NAMALWA (cell line): ENCODE measurements at regions not wholly inside any gene's neighbourhood (a gene's known extent, or its start where the extent isn't known, plus 50 kb on each side); places are given as distances from the start of the nearest gene placed in this dataset.

Source experiments
- DNase-seq: peaks from one replicate; pipeline ENCODE4 v3.0.0-alpha.2; 2015; ENCODE audit warnings: low spot score

DNA sequence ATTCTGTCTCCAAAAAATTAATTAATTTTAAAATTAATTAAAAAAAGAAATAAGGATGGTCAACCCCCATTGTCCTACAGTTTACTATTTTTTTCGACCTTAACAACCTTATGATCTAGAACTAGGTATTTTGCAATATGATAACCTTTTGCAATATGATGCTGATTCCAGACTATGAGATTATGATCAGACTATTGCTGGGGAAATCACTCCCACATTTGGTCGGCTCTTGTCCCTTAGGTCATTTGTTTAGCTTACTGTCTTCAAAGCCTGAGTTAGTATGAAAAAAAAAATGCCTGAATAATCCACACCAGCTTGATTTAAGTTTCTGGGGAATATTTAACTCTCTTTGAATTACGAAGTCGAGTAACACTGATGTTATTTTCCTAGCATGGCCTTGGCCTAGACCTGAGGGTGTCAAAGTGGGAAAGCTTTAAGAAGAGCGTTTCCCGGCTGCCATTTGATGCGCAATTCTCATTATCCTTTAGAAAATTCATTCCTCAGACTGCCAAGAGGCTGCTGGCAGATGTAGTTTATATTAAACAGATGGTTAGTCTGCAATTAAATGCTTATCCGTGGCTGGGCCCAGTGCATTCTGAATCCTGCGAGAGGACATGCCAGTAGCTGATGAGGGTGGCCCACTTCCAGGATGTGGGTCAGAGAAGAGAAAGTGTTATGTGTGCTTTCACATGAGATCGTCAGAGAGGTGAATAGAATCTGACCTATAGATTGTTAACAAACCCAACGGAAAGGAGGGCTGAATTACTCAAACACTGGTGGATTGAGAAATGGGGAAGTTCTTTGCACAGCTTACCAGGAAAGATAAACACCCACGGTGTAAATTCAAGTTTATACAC is 496.0 kb upstream of the THBS1 start:
- DNase-seq, result no peak

DNA sequence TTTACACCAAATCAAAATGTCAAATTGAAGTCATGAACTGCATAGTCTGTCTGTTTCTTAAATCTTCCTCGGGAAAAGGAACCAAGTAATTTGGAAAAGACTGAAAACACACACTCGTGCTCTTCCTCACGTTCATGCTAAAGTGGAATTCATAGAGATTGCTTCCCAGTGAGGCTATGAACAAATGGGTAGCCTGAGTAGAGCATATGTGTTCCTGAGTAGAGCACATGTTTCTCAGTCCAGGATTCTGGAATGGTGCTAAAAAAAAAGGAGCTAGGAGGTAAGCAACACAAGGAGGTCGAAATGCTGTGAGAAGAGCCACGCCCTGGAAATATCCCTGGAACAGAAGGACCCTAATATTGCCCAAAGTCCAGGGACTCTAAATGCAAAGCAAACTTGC is 494.2 kb upstream of the THBS1 start:
- no peak for DNase-seq

DNA sequence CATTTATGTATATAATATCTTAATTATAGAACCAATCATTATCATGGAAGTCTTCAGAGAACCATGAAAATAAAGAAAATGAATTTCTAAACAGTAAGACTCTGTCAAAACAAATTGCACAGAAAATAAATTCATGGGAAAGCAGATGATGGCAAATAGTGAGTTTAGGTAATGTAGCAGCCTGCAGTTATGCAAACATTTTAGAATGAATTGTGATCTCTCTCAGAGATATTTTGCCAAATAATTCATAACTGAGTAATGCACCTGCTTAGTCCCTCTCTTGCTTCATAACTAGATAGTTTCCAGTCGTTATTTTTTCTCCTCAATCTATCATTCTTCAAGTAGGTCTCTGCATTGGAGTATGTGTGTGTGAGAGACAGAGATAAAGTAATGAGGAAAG is 492.7 kb upstream of the THBS1 start:
- no peak for DNase-seq

DNA sequence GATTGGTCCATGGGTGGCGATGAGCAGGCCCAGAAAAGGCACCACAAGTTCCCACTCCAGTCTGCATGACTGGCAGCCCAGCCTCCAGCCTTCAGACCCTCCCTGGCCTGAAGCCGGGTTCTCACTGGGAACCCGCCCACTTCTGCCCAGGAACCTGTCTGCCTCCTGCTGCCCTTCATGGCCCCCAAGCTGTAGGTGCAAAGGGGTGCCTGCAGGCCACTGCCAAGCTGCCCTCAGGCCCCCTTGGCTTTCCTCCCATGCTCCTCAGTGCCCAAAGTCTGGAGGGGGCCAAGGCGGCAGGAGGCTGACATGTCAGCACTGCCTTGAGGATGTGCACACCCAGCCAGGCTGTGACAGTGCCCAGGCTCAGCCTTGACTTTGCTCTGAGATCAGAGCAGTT is 488.5 kb upstream of the THBS1 start:
- DNase-seq, result no peak

DNA sequence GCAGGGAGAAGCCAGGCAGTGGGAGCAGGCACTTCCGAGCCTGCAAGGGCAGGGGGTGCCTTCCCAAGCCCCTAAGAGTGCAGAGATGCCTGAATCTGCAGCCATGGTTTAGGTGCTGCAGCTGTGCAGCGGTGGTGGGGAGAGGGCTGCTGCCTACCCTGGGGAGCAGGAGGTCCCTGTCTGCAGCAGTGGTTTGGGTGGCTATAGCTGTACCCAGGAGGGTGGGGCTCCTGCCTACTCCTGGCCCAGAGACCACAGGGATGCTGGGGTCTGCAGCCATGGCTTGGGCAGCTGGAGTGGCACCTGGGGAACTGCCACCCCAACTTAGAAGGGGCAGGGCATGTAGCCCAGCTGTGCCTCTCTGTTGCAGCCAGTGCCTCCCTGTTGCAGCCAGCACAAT is 488.1 kb upstream of the THBS1 start:
- no peak for DNase-seq

DNA sequence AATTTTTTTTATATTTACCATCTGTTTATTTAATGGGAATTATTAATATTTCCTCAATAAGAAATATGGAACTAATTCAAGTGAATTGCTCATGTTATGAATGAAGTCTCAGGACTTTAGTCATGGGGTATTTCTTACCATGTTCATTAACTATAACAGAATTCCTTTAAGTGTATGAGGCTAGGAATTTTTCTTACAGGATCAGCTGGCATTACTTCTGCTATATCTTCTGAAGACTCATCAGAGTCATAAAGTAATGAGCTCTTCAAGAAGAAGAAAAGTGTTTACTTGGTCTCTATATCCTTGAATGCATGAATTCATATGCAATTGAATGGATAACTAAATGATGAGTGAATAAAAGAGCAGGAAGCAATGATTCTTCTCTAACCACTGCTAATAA is 486.8 kb upstream of the THBS1 start:
- DNase-seq, result no peak

DNA sequence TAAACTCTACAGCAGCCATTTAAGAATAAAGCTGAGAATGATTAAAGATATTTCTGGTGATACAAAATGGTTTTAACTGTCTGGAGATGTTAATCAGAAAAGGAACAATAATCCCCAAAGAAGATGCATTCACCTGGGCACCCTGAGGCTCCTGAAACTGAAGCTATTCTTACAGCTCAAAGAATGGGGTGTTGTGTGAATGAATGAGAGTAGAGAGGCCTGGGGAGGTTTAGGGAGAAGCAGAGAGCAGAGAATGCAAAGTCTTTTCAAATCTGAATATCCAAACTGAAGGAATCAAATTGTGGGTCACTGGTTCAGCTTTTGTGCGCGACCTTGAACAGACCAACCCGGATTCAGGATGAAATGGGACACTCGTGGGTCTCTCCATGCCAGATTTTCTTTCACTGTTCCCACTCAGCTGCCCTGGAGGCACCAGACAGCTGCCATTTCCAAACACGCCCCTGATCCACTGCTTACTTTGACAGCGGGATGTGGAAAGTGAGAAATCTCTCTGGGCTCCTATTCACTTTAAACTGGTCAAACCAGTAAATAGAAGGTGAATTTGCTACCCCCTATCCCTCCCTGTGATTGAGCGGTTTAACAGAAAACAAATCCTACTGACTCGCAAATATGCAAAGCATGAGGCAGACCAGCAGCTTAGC is 485.5 kb upstream of the THBS1 start:
- no peak for DNase-seq

DNA sequence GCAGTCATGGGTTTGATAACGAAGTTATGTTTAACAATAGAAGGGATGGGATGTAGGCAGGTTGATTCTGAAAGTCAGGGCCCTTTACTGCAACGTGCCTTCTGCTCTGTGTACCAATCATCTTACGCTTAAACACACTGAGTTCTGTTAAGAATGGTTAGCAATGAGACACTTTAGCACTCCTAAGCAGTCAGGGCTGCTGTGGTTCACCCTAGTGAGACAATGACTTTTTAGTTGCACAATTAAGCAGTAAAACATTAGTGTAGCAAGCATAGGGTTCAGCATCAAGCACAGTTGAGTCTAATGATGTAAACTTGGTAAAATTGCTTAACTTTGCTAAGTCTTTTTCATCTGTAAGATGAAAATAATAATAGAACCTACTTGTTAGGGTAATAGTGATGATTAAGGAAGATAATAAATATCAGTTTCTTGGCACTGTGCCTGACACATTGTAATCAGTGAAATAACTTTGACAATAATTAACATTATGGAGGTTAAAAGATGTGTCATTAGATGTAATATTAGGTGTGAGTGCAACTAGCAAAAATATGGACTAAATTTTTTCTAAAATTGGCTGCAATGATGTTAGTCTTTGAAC is 484.2 kb upstream of the THBS1 start:
- no peak for DNase-seq

DNA sequence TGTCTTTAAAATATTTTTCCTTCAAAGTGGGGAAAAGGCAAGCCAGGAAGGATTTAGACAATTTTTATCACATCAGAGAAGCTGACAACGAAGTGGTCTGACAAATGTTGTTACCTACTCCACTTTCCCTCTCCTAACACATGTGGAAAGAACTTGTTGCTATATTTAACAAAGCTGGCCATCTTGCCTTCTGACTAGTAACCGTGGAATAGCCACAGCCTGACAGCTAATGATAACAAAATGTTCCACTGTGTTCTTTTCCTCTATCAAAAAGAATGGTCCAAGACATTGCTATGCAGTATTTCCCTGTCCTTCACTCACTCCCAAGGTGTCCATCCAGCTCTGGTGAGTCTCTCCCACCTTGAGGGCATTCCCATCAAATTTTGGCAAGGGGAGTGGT is 481.4 kb upstream of the THBS1 start:
- no peak for DNase-seq

DNA sequence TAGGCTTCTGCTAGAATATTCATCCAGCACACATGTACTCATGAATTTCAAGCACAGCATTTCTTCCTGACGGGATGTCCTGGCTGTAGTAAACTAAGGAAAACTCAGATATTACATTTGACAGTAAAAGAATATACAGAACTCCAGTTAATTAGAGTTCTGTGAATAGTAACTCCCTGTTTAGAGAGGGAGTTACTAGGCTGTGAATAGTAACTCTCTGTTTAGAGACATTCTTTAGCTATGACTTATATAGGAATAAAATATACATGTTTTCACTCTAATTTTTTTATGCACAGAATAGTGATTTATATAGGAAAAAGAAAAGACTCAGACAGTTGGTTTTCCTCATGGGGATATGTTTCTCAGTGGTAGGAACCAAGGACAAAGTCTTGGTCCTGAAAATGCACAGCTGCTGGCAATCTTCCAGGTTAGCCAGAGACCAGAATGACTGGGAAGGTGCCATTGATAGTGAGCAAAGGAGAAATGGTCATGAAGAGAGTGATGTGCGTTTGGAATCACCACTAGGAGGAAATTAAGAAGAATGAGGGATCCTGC is 480.7 kb upstream of the THBS1 start:
- DNase-seq, result no peak

DNA sequence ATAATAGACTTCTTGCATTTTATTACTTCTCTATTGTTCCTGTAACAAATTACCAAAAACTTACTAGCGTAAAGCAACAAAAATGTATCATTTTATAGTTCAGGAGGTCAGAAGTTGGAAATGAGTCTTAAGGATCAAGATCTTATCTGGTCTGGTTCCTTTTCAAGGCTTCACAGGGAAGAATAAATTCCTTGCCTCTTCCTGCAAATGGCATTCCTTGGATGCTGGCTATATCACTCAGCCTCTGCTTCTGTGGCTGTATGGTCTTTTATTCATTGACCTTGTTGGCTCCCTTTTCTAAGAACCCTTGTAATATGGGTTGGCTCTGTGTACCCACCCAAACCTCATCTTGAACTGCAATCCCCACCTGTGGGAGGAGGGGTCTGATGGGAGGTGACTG is 478.4 kb upstream of the THBS1 start:
- DNase-seq, result no peak

DNA sequence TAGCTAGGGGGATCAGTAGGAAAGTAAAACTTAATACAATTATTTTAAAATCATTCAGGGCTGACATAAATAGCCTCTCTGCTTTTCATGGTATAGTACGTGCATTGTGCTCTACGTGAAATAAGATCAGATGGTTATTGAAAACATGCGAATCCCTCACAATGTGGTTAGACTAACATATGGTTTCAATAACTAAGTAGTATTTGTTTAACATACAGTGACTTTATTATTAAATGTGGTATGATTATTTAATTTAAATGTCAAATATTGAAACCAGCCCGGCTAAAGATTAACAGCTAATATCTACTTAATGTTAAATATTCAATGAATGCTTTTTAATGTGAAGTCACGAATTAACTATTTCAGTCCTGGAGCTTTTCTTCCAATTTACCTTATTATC is 473.9 kb upstream of the THBS1 start:
- no peak for DNase-seq

DNA sequence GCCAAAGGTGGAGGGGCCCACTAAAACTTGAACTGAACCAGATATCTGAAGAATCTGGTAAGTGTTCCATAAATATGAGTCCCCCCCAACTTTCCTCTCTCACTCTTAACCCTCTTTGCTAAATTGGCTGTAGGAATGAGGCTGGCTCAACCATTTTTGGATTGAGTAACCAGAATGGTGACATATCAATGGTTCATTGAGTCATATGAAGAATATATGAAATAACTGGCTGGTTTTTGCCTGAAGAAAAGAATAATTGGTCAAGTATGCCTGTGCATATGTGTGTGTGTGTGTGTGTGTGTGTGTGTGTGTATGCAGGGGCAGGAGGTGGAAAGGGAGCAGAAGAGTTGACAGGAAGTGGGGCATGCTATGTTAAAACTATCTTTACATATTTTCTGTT is 472.9 kb upstream of the THBS1 start:
- DNase-seq, result no peak

DNA sequence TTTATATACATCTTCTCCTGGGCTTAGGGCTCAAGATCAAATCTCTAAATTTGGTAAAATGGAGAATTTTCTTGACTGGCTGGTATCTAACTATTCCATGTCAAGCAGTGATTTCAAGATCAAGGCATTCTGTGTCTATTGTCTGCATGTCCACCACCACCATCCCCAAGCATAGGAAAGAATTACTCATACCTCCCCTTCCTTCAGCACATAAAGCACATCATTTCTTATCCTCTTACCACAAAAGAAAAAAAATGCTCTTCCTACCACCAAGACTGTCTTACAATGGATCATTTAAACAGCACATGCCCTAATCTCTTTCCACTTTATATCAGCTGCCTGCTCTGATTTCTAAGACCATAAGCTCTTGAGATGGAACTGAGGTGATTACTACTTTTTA is 470.5 kb upstream of the THBS1 start:
- no peak for DNase-seq

DNA sequence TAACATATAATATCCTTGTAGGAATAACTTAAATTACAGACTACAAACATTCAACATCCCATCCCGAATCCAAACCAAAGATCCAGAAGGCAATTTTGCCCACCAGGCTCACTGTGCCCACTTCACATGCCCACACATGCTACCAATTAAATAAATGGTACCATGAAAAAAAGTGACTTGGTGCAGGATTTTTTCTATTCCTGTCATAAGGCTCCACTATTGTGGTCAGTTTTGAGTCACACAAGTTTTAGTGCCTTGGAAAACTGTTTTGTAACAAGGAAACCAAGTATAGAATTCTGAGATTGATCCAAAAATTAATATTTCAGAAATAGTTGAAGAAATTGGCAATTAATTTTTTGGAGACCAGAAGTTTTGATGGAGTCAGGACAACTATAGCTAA is 470.1 kb upstream of the THBS1 start:
- no peak for DNase-seq

DNA sequence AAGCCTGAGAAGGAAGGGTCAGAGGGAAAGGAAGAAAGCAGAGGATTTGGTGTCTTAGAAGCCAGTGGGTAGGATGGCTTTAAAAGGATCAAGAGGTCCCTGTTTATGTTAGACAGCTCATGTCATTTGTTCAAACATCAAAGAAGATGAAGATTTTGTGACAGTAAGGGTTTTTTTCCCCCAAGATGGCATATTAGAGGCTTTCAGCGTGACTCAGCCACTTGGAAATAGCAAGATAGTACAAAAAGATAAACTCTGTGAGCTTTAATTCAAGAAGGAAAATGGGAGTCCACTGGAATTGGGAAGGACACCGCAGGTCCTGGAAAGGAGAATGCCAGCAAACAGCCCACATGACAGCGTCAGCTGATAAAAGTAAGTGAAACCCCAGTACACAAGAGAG is 467.1 kb upstream of the THBS1 start:
- DNase-seq, result no peak

DNA sequence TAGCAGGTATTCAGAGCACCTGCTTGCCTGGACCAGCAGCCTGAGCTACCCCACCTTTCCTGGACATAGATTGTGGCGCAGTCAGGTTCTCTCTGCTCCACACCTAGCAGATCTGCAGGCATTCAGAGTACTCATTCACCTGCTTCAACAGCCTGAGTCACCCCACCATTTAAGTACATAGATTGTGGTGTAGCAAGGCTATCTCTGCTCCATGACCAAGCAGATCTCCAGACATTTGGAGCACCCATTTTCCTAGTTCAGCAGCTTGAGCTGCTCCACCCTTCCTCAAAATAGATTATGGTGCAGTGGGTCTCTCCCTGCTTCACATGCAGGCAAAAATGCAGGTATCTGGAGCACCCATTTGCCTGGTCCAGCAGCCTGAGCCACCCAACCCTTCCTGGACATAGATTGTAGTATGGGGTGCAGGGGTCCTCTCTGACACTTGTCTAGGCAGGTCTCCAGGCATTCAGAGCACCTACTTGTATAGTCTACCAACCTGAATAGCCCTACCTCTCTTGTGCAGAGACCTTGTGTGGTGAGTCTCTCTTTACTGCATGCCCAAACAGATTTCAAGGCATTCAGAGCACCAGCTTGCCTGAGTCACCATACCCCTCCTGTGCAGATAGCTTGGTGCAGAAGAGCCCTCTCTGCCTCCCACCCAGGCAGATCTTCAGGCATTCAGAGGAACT is 466.0 kb upstream of the THBS1 start:
- no peak for DNase-seq

DNA sequence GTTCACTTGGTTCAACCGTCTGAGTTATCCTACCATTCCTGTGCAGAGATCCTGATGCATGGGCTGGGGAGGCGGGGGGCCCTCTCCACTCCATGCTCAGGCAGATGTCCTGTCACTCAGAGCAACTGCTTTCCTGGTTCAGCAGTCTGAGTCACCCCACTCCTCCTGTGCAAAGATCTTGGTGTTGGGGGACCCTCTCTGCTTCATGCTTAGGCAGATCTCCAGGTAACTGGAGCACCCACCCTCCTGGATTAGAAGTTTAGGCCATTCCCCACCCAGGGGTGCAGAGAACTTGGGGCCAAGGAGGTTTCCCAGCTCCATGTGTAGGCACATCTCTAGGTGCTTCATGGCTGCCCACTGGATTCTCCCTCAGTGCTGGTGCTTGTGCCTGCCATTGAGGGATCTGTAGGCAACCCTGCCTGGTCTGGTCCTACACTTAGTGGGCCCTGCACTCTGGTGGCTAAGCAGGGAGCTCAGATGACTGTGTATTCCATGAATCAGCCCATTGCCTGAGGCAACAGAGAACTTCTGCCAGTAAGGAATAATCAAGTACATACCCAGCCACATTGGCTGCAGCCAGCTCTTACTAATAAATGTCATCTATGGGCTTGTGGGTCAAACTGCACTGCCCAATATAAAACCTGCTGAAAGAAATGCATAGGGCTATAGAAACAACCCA is 465.4 kb upstream of the THBS1 start:
- no peak for DNase-seq

DNA sequence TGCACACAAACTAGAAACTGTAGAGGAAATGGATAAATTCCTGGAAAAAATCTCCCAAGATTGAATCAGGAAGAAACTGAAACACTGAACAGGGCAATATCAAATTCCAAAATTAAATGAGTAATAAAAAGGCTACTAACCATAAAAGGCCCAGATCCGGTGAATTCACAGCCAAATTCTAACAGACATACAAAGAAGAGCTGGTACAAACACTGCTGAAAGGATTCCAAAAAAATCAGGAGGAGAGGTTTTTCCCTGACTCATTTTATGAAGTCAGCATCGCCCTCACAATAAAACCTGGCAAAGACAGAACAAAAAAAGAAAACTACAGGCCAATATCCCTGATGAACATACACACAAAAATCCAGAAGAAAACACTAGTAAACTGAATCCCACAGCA is 462.4 kb upstream of the THBS1 start:
- DNase-seq, result no peak

DNA sequence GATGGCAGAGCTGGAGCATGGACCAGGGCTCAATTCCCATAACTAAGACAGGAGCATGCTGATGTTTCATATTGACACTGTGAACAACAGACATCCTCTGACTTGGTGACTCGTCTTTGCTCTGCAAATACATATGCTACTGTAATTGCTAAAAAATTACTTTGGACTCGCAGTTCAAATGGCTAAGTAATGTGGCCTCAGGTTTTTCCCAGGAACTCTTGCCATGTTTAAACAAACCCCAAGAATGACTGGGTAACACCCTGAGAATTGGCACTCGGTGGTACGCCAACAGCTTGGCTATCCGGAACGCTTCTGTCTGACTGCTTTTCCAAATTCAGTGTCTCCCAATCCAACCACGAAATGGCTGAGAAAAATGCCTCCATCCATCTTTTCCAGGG is 456.7 kb upstream of the THBS1 start:
- DNase-seq, result no peak

DNA sequence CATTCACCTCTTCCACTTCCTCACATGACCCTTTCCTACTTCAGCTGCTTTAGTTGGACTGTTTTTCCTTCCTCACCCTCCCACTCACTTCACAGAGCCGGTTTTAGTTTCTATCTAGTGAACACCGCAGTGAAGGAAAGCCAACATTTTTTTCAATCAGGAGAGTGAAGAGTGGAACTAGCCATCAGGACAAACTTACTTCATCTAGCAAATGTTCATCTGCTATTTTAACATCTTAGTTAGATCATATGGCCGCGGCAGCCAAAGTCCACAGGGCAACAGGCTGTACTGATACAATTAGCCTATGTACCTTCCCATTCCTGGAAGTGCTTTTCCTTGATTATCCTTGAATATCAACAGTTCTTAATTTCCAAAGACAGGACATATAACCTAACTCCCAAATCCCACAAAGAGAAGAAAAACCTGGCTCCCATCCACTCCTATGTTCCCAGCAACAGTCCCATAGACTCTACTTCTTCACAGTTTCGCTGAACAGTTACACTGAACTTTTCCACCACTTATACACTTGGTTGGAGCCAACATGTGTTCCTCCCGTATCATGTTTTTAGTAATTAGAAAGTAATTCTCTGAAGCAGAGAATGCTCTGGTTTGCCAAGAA is 456.2 kb upstream of the THBS1 start:
- DNase-seq, result no peak

DNA sequence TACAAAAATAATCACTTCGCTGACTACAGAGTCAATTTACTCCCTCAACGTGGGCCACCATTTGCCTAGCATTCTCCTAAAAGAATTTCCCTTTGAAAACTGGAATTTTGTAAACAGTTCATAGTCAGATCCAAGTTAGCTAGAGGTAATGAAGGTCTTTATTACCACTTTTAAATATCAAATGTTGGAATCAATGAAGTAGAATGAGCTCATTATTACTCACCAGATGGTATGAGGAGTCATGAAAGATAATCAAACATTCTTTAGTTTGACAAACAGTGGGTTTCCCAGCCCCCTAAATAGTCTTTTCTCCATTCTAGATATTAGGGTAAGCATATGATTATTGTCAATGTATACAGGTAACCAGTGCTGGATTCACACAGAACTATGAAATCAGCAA is 455.7 kb upstream of the THBS1 start:
- no peak for DNase-seq
